K562 (cell line): ENCODE measurements at regions not wholly inside any gene's neighbourhood (a gene's known extent, or its start where the extent isn't known, plus 50 kb on each side); places are given as distances from the start of the nearest gene placed in this dataset.

Source experiments
- ZNF354B ChIP-seq: fragments of 250-450 bp; sonication (Bioruptor Pico); IDR thresholded peaks from 2 replicates; pipeline ENCODE4 v1.4.0; 2020
- TF ChIP-seq, protein P1 (sequence below), 3 experiments: IDR thresholded peaks in 2 of 3; conservative IDR thresholded peaks in 1 of 3; 2 replicates each; pipeline ENCODE4 v1.5.1; 2011 to 2012; ENCODE audit warnings: low read length in 3 of 3, mild to moderate bottlenecking in 3 of 3, control low read depth in 2 of 3, improper control_type of control experiment in 1 of 3, inconsistent platforms in 1 of 3, low read depth in 1 of 3, mixed read lengths in 1 of 3, moderate library complexity in 1 of 3; ENCODE audit not compliant: insufficient read depth in 2 of 3

DNA sequence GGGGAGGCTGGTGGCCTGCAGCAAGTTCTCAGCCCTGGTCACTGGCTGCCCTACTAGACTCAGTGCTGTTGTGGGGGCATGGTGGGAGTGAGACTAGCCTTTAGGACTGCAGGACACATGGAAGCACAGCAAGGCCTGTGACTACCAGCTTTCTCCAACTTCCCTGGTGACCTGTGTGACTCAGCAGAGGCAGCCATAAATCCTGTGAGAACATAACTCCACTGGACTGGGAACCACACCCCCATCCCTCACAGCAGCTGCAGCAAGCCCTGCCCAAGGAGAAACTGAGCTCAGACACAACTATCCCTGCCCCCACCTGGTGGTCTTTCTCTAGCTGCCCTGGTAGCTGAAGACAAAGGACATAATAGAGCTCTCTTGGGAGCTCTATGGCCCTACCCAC, 111.3 kb downstream of the DCLK3 start:
- TF ChIP-seq, protein P1, sequence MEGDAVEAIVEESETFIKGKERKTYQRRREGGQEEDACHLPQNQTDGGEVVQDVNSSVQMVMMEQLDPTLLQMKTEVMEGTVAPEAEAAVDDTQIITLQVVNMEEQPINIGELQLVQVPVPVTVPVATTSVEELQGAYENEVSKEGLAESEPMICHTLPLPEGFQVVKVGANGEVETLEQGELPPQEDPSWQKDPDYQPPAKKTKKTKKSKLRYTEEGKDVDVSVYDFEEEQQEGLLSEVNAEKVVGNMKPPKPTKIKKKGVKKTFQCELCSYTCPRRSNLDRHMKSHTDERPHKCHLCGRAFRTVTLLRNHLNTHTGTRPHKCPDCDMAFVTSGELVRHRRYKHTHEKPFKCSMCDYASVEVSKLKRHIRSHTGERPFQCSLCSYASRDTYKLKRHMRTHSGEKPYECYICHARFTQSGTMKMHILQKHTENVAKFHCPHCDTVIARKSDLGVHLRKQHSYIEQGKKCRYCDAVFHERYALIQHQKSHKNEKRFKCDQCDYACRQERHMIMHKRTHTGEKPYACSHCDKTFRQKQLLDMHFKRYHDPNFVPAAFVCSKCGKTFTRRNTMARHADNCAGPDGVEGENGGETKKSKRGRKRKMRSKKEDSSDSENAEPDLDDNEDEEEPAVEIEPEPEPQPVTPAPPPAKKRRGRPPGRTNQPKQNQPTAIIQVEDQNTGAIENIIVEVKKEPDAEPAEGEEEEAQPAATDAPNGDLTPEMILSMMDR (IDR thresholded peaks at IDR 0.05 in 2 of 3, conservative IDR thresholded peaks at IDR 0.05 in 1 of 3; ENCODE audit: insufficient read depth in 2 of 3, low read depth in 1 of 3, low read length in 3 of 3): no peak
- no peak for TF ChIP-seq ZNF354B
